ENCODE measurements at regions not wholly inside any gene's neighbourhood (a gene's known extent, or its start where the extent isn't known, plus 50 kb on each side); places are given as distances from the start of the nearest gene placed in this dataset.
"Not testable (repeated sequence)": the region's sequence is repeated elsewhere in the genome, so short reads cannot be mapped to it uniquely, and the experiment has no call there.

DNA sequence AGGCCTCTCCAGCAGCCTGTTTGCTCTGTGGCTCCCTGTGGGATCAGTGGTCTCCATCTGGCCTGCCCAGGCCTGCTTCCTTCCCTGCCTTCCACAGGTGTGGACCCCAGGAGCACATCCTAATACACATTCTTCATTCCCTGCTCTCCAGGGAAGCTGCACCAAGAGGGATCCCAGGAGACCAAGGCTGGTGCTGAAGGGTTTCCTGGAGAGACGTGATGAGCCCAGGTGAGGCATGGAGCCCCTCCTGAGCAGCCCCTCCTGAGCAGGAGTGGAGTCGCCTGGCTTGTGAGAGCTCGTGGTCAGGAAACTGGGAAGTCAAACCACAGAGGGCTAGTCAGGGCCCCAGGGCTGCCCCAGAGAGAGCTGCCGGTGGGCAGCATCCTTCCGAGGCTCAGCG is 561.4 kb downstream of the MATN1 start:
- Histone ChIP-seq H3K36me3 (no peaks in the 10 kb centered on the region), H4K20me1 (ENCODE audit: low read depth) (no peaks in the 10 kb centered on the region), H3K4me1 (no peaks in the 10 kb centered on the region), H3K27me3 (no peaks in the 10 kb centered on the region), H2AFZ (replicated peaks) (no peak overlapping the region), H3K4me2 (no peak overlapping the region), H3K4me3 (no peak overlapping the region), H3K27ac (no peak overlapping the region), H3K9ac (no peak overlapping the region), H3K9me3 (ENCODE audit: low read depth) (no peaks in the 10 kb centered on the region), H3F3A (ENCODE audit: low read depth) (no peaks in the 10 kb centered on the region), H3K79me2 (ENCODE audit: low read depth) (no peaks in the 10 kb centered on the region)
- no peak overlapping the region for H3K27ac Mint-ChIP-seq
- no peak for TF ChIP-seq EZH2 (IDR thresholded peaks at IDR 0.05)
- TF ChIP-seq EZH2phosphoT487 (IDR thresholded peaks at IDR 0.05): no peak
- TF ChIP-seq, protein P1, sequence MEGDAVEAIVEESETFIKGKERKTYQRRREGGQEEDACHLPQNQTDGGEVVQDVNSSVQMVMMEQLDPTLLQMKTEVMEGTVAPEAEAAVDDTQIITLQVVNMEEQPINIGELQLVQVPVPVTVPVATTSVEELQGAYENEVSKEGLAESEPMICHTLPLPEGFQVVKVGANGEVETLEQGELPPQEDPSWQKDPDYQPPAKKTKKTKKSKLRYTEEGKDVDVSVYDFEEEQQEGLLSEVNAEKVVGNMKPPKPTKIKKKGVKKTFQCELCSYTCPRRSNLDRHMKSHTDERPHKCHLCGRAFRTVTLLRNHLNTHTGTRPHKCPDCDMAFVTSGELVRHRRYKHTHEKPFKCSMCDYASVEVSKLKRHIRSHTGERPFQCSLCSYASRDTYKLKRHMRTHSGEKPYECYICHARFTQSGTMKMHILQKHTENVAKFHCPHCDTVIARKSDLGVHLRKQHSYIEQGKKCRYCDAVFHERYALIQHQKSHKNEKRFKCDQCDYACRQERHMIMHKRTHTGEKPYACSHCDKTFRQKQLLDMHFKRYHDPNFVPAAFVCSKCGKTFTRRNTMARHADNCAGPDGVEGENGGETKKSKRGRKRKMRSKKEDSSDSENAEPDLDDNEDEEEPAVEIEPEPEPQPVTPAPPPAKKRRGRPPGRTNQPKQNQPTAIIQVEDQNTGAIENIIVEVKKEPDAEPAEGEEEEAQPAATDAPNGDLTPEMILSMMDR (IDR thresholded peaks at IDR 0.05): no peak
- peaks cover 2% of the 10 kb centered on the region for H3K27me3 Mint-ChIP-seq (ENCODE audit: insufficient read depth, low read depth)
- no peak for DNase-seq (ENCODE audit: low spot score)
- H3K36me3 Mint-ChIP-seq: no peaks in the 10 kb centered on the region
- H3K9me3 Mint-ChIP-seq: no peaks in the 10 kb centered on the region
- peaks cover 3% of the 10 kb centered on the region for H3K4me1 Mint-ChIP-seq
- no peak overlapping the region for H3K4me3 Mint-ChIP-seq

DNA sequence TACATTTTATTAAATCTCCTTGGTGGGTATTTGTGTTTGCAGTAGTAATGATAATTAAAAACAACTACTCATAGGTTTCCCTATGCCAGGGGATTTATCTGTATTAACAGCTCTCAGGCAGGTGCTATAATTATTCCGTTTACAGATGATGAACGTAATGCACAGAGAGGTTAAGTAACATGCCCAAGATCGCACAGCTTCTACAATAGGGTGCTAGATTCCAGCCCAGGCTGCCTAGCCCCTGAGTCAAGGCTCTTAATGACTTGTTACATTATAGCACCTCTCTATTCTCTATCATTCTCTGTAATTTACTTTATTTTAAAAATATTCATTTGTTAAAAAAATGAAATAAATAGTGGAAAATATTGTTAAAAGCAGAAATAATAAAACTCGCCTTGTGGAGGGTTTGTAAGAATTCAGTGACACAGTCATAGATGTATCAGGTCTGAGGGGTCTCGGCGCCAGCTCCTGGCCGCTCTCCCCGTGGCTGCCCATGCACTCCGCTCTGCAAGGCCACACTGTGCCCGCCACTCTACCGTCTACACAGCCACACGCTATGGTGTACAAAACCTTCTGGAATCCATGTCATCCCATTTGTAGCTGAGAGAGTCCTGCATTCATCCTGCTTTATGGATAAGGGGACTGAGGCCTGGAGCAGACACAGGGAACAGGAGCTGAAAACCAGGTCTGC is 562.2 kb downstream of the MATN1 start:
- H3K9me3 ChIP-seq (ENCODE audit: low read depth): no peaks in the 10 kb centered on the region
- H4K20me1 ChIP-seq (ENCODE audit: low read depth): no peaks in the 10 kb centered on the region
- Mint-ChIP-seq H3K27ac (no peak overlapping the region), H3K4me1 (peaks cover 1% of the 10 kb centered on the region), H3K4me3 (no peak overlapping the region), H3K36me3 (no peaks in the 10 kb centered on the region), H3K9me3 (no peaks in the 10 kb centered on the region), H3K27me3 (ENCODE audit: insufficient read depth, low read depth) (no peaks in the 10 kb centered on the region)
- no peaks in the 10 kb centered on the region for H3K36me3 ChIP-seq
- H3K4me3 ChIP-seq: no peak overlapping the region
- H3K27me3 ChIP-seq: no peaks in the 10 kb centered on the region
- H3F3A ChIP-seq (ENCODE audit: low read depth): no peaks in the 10 kb centered on the region
- DNase-seq (ENCODE audit: low spot score): no peak
- no peak overlapping the region for H3K9ac ChIP-seq
- H3K4me1 ChIP-seq: no peaks in the 10 kb centered on the region
- no peak overlapping the region for H2AFZ ChIP-seq (replicated peaks)
- no peak for TF ChIP-seq EZH2phosphoT487 (IDR thresholded peaks at IDR 0.05)
- TF ChIP-seq, protein P1 (IDR thresholded peaks at IDR 0.05): no peak
- no peak for TF ChIP-seq EZH2 (IDR thresholded peaks at IDR 0.05)
- H3K79me2 ChIP-seq (ENCODE audit: low read depth): no peaks in the 10 kb centered on the region
- H3K4me2 ChIP-seq: no peak overlapping the region
- H3K27ac ChIP-seq: no peak overlapping the region

DNA sequence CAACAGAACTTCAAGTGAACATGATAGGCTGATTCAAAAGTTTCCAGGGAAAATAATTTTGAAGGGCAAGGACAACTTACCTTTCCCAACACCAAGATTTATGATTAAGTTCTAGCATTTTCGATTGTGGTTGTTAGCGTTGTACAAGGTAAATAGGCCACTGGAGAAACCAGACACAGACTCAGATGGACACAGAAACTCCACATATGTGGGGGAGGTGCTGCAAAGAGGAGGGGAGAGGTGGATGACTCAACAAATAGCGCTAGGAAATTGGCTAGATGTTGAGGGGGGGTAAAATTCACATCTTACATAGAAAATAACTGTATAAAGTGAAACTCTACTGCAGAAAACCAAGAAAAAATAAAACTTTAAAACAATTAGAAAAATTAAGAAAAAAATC is 564.4 kb downstream of the MATN1 start:
- H3K27ac Mint-ChIP-seq: no peak overlapping the region

DNA sequence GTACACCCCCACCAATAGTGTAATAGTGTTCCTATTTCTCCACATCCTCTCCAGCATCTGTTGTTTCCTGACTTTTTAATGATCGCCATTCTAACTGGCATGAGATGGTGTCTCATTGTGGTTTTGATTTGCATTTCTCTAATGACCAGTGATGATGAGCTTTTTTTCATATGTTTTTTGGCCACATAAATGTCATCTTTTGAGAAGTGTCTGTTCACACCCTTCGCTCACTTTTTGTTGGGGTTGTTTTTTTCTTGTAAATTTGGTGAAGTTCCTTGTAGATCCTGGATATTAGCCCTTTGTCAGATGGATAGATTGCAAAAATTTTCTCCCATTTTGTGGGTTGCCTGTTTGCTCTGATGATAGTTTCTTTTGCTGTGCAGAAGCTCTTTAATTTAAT is 567.7 kb downstream of the MATN1 start:
- H3K4me3 ChIP-seq; H3K36me3 ChIP-seq; H3K9ac ChIP-seq; H3K79me2 ChIP-seq (ENCODE audit: low read depth); H3K4me1 Mint-ChIP-seq; H2AFZ ChIP-seq (replicated peaks); H3K4me3 Mint-ChIP-seq; H3K9me3 ChIP-seq (ENCODE audit: low read depth); H3K27ac Mint-ChIP-seq; H3K9me3 Mint-ChIP-seq; H4K20me1 ChIP-seq (ENCODE audit: low read depth); DNase-seq (ENCODE audit: low spot score); H3K36me3 Mint-ChIP-seq; H3K4me1 ChIP-seq; H3K27ac ChIP-seq; H3F3A ChIP-seq (ENCODE audit: low read depth); H3K4me2 ChIP-seq; H3K27me3 Mint-ChIP-seq (ENCODE audit: insufficient read depth, low read depth); H3K27me3 ChIP-seq: not testable (repeated sequence)

More for the DNA sequence above, 564.4 kb downstream of the MATN1 start:
- no peaks in the 10 kb centered on the region for H3K79me2 ChIP-seq (ENCODE audit: low read depth)
- H4K20me1 ChIP-seq (ENCODE audit: low read depth): no peaks in the 10 kb centered on the region
- Mint-ChIP-seq H3K4me1 (no peaks in the 10 kb centered on the region), H3K4me3 (no peak overlapping the region), H3K36me3 (no peaks in the 10 kb centered on the region), H3K9me3 (peaks cover 4% of the 10 kb centered on the region), H3K27me3 (ENCODE audit: insufficient read depth, low read depth) (no peaks in the 10 kb centered on the region)
- no peak overlapping the region for H2AFZ ChIP-seq (replicated peaks)
- no peak overlapping the region for H3K4me3 ChIP-seq
- no peaks in the 10 kb centered on the region for H3K27me3 ChIP-seq
- no peak for DNase-seq (ENCODE audit: low spot score)
- no peaks in the 10 kb centered on the region for H3K4me1 ChIP-seq
- no peak overlapping the region for H3K27ac ChIP-seq
- H3K36me3 ChIP-seq: no peaks in the 10 kb centered on the region
- H3F3A ChIP-seq (ENCODE audit: low read depth): no peaks in the 10 kb centered on the region
- H3K4me2 ChIP-seq: no peak overlapping the region
- no peaks in the 10 kb centered on the region for H3K9me3 ChIP-seq (ENCODE audit: low read depth)
- TF ChIP-seq EZH2 (IDR thresholded peaks at IDR 0.05) (no peak), EZH2phosphoT487 (IDR thresholded peaks at IDR 0.05) (no peak)
- TF ChIP-seq, protein P1 (IDR thresholded peaks at IDR 0.05): no peak
- no peak overlapping the region for H3K9ac ChIP-seq

DNA sequence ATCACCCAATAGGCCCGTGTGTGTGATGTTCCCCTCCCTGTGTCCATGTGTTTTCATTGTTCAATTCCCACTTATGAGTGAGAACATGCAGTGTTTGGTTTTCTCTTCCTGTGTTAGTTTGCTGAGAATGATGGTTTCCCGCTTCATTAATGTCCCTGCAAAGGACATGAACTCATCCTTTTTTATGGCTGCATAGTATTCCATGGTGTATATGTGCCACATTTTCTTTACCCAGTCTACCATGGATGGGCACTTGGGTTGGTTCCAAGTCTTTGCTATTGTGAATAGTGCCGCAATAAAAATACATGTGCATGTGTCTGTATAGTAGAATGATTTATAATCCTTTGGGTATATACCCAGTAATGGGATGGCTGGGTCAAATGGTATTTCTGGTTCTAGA is 568.1 kb downstream of the MATN1 start:
- not testable (repeated sequence) for H3K27me3 Mint-ChIP-seq (ENCODE audit: insufficient read depth, low read depth); H3K79me2 ChIP-seq (ENCODE audit: low read depth); H3K4me3 Mint-ChIP-seq; H4K20me1 ChIP-seq (ENCODE audit: low read depth); H3K9me3 ChIP-seq (ENCODE audit: low read depth); H3K4me1 Mint-ChIP-seq; H3K27ac ChIP-seq; H3K9ac ChIP-seq; H3K4me2 ChIP-seq; H3F3A ChIP-seq (ENCODE audit: low read depth); H3K9me3 Mint-ChIP-seq; H3K36me3 ChIP-seq; H3K4me3 ChIP-seq; H2AFZ ChIP-seq (replicated peaks); H3K4me1 ChIP-seq; H3K27me3 ChIP-seq; H3K27ac Mint-ChIP-seq; DNase-seq (ENCODE audit: low spot score); H3K36me3 Mint-ChIP-seq

All from neural progenitor cell (in vitro differentiated cells).